ENCODE measurements at regions not wholly inside any gene's neighbourhood (a gene's known extent, or its start where the extent isn't known, plus 50 kb on each side); places are given as distances from the start of the nearest gene placed in this dataset.

DNA sequence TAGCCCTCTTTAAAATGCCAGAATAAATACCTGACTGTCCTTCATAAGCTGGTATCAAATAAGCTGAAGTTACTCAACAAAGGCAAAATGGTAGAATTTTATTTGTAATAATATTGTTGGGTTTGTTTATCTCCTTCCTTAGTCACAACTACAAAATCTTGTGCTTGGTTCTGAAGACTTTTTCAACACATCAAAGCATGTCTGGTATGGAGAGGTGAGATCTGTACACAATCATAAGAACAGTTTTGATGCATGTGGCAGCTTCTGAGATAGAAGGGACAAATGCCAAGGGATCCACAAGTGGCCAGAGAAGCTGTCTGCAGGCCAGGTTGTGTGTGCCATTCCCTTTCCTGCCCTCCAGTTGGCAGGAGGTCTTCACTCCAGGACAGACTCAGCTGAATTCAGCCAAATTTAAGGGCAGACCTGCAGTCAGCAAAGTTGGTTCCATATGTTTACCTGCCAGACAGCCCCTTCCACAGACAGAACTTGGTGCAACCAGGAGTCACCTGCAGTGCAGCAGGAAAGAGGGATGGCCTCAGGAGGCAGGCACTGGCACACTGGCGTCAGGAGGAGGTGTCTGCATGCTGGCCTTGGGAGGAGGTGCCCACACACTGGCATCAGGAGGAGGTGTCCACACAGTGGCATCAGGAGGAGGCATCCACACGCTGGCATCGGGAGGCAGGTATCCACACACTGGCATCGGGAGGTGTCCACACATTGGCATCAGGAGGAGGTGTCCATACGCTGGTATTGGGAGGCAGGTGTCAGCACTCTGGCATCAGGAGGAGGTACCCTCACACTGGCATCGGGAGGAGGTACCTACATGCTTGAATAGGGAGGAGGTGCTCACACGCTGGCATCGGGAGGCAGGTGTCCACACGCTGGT is 93.1 kb upstream of the IKZF1 start:
- TF ChIP-seq POLR2A (IDR thresholded peaks at IDR 0.05; ENCODE audit: low read depth, low read length) (no peak), CBFB (IDR thresholded peaks at IDR 0.05; ENCODE audit: low read depth) (no peak), NFYB (IDR thresholded peaks at IDR 0.05; ENCODE audit: insufficient read depth, low read depth, low read length) (no peak), TARDBP (IDR thresholded peaks at IDR 0.05; ENCODE audit: borderline replicate concordance) (no peak), POU2F2 (IDR thresholded peaks at IDR 0.05; ENCODE audit: borderline replicate concordance, low read depth, low read length) (no peak)
- TF ChIP-seq, protein P1, sequence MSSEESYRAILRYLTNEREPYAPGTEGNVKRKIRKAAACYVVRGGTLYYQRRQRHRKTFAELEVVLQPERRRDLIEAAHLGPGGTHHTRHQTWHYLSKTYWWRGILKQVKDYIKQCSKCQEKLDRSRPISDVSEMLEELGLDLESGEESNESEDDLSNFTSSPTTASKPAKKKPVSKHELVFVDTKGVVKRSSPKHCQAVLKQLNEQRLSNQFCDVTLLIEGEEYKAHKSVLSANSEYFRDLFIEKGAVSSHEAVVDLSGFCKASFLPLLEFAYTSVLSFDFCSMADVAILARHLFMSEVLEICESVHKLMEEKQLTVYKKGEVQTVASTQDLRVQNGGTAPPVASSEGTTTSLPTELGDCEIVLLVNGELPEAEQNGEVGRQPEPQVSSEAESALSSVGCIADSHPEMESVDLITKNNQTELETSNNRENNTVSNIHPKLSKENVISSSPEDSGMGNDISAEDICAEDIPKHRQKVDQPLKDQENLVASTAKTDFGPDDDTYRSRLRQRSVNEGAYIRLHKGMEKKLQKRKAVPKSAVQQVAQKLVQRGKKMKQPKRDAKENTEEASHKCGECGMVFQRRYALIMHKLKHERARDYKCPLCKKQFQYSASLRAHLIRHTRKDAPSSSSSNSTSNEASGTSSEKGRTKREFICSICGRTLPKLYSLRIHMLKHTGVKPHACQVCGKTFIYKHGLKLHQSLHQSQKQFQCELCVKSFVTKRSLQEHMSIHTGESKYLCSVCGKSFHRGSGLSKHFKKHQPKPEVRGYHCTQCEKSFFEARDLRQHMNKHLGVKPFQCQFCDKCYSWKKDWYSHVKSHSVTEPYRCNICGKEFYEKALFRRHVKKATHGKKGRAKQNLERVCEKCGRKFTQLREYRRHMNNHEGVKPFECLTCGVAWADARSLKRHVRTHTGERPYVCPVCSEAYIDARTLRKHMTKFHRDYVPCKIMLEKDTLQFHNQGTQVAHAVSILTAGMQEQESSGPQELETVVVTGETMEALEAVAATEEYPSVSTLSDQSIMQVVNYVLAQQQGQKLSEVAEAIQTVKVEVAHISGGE (CRISPR knock-in tag; IDR thresholded peaks at IDR 0.05): no peak
- TF ChIP-seq, protein P2, sequence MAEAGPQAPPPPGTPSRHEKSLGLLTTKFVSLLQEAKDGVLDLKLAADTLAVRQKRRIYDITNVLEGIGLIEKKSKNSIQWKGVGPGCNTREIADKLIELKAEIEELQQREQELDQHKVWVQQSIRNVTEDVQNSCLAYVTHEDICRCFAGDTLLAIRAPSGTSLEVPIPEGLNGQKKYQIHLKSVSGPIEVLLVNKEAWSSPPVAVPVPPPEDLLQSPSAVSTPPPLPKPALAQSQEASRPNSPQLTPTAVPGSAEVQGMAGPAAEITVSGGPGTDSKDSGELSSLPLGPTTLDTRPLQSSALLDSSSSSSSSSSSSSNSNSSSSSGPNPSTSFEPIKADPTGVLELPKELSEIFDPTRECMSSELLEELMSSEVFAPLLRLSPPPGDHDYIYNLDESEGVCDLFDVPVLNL (IDR thresholded peaks at IDR 0.05; ENCODE audit: low read depth, low read length): no peak
- TF ChIP-seq, protein P3, sequence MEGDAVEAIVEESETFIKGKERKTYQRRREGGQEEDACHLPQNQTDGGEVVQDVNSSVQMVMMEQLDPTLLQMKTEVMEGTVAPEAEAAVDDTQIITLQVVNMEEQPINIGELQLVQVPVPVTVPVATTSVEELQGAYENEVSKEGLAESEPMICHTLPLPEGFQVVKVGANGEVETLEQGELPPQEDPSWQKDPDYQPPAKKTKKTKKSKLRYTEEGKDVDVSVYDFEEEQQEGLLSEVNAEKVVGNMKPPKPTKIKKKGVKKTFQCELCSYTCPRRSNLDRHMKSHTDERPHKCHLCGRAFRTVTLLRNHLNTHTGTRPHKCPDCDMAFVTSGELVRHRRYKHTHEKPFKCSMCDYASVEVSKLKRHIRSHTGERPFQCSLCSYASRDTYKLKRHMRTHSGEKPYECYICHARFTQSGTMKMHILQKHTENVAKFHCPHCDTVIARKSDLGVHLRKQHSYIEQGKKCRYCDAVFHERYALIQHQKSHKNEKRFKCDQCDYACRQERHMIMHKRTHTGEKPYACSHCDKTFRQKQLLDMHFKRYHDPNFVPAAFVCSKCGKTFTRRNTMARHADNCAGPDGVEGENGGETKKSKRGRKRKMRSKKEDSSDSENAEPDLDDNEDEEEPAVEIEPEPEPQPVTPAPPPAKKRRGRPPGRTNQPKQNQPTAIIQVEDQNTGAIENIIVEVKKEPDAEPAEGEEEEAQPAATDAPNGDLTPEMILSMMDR (IDR thresholded peaks at IDR 0.05 in 2 of 3, conservative IDR thresholded peaks at IDR 0.05 in 1 of 3; ENCODE audit: control insufficient read depth in 2 of 3, extremely low read depth in 1 of 3, insufficient read depth in 1 of 3, low read depth in 3 of 3, low read length in 3 of 3): no peak

All from GM12878 (cell line).